Inferior parietal cortex (tissue), 1 donor: ENCODE measurements at regions not wholly inside any gene's neighbourhood (a gene's known extent, or its start where the extent isn't known, plus 50 kb on each side); places are given as distances from the start of the nearest gene placed in this dataset.
A peak's percentile ranks its signal among the peaks of the same experiment; 100 is the strongest.
"Not testable (repeated sequence)": the region's sequence is repeated elsewhere in the genome, so short reads cannot be mapped to it uniquely, and the experiment has no call there.

Experiments used
- DNase-seq: peaks from one replicate; pipeline ENCODE4 v3.0.0-alpha.2; 2016; ENCODE audit errors: extremely low spot score

- DNase-seq = no peak
Observed at GRCh38 chr2:145757503-145758246, 1237.8 kb upstream of the ZEB2 start.

GRCh38 chr2:145755019-145755837, 1235.3 kb upstream of the ZEB2 start:
- DNase-seq = no peak

- DNase-seq = no peak
Observed at GRCh38 chr2:145753966-145754365, 1234.0 kb upstream of the ZEB2 start.

- no peak for DNase-seq
Observed at GRCh38 chr2:145753041-145753608, 1233.2 kb upstream of the ZEB2 start.

- peak; percentile 85 for DNase-seq
Observed at GRCh38 chr2:145752091-145752806, 1232.3 kb upstream of the ZEB2 start.

GRCh38 chr2:145751629-145752028, 1231.7 kb upstream of the ZEB2 start:
- peak; percentile 56 for DNase-seq

GRCh38 chr2:145751155-145751554, 1231.2 kb upstream of the ZEB2 start:
- DNase-seq = no peak

GRCh38 chr2:145750612-145751011, 1230.7 kb upstream of the ZEB2 start:
- no peak for DNase-seq

- DNase-seq = no peak
Observed at GRCh38 chr2:145750144-145750543, 1230.2 kb upstream of the ZEB2 start.

- DNase-seq = no peak
Observed at GRCh38 chr2:145749556-145749955, 1229.6 kb upstream of the ZEB2 start.

GRCh38 chr2:145748927-145749326, 1229.0 kb upstream of the ZEB2 start:
- DNase-seq = no peak

GRCh38 chr2:145747715-145748114, 1227.8 kb upstream of the ZEB2 start:
- no peak for DNase-seq

GRCh38 chr2:145745387-145745721, 1225.4 kb upstream of the ZEB2 start:
- not testable (repeated sequence) for DNase-seq

GRCh38 chr2:145744541-145745386, 1224.8 kb upstream of the ZEB2 start:
- no peak for DNase-seq

GRCh38 chr2:145743011-145743410, 1223.1 kb upstream of the ZEB2 start:
- no peak for DNase-seq

GRCh38 chr2:145741636-145742035, 1221.7 kb upstream of the ZEB2 start:
- no peak for DNase-seq

GRCh38 chr2:145741181-145741580, 1221.3 kb upstream of the ZEB2 start:
- no peak for DNase-seq

GRCh38 chr2:145740302-145740701, 1220.4 kb upstream of the ZEB2 start:
- no peak for DNase-seq

- no peak for DNase-seq
Observed at GRCh38 chr2:145739681-145740080, 1219.8 kb upstream of the ZEB2 start.

GRCh38 chr2:145736871-145737270, 1217.0 kb upstream of the ZEB2 start:
- no peak for DNase-seq

GRCh38 chr2:145731467-145731866, 1211.5 kb upstream of the ZEB2 start:
- DNase-seq = no peak
